ENCODE measurements at regions not wholly inside any gene's neighbourhood (a gene's known extent, or its start where the extent isn't known, plus 50 kb on each side); places are given as distances from the start of the nearest gene placed in this dataset.

DNA sequence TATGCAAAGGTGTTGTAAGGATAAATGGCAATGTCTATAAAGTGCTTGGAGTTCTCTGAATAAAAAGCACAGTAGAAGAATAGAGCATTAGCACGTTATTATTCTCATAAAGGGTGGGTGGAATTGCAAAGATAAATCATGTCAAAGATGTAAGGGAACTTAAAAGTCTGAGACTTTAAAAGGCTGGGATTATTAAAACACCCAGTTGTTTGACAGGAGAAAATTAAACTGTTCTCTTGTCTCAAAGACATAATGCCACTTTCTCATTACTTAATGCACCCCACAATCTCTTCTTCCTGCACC is 70.4 kb upstream of the PDE10A start:
- H3K4me3 Mint-ChIP-seq (ENCODE audit: low read depth), result no peak overlapping the region
- H3K36me3 Mint-ChIP-seq (ENCODE audit: insufficient read depth), result peaks cover 1% of the 10 kb centered on the region
- no peak overlapping the region for H3K27ac Mint-ChIP-seq
- DNase-seq (ENCODE audit: low spot score, unreplicated experiment), result no peak
- peaks cover 11% of the 10 kb centered on the region for H3K9me3 Mint-ChIP-seq (ENCODE audit: low read depth)
- TF ChIP-seq, protein P1, sequence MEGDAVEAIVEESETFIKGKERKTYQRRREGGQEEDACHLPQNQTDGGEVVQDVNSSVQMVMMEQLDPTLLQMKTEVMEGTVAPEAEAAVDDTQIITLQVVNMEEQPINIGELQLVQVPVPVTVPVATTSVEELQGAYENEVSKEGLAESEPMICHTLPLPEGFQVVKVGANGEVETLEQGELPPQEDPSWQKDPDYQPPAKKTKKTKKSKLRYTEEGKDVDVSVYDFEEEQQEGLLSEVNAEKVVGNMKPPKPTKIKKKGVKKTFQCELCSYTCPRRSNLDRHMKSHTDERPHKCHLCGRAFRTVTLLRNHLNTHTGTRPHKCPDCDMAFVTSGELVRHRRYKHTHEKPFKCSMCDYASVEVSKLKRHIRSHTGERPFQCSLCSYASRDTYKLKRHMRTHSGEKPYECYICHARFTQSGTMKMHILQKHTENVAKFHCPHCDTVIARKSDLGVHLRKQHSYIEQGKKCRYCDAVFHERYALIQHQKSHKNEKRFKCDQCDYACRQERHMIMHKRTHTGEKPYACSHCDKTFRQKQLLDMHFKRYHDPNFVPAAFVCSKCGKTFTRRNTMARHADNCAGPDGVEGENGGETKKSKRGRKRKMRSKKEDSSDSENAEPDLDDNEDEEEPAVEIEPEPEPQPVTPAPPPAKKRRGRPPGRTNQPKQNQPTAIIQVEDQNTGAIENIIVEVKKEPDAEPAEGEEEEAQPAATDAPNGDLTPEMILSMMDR (IDR thresholded peaks at IDR 0.05; ENCODE audit: unreplicated experiment), result no peak
- H3K4me1 Mint-ChIP-seq (ENCODE audit: low read depth), result no peaks in the 10 kb centered on the region
- peaks cover 11% of the 10 kb centered on the region for H3K27me3 Mint-ChIP-seq

DNA sequence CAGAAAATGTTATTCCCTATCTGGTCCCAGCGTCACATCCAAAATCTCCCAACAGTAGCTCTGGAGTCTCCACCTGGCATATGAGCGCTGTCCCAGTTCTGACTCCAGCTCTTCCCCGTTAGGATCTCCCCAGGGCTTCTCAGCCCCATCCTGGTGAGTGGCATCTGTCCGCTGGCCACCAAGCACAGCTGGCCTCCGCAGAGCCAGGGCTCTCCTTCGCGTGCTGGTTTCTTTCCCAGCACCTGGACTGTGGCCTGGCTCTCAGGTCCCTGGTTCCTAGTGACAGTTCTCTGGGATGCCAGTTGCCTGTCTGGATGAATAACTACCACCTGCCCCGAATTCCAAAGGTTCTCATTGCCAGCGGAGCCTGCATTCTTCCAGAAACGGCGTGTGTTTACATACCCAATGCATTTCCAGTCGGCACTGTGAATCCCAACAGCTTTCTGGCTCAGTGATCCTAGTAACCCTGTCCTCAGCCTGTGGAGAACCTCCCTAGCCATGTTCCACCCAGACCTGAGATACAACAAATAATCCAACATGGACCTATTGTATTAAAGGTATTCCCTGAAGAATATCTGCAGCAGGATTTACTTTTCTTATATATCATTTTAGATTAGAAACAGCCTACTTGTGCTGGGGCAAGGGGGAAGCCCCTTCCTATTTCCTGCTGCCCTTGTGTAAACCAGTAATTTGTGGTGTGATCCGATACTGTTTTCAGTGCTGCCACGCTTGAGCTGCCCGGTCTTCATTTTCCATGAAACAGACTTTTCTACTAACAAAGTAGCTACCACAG is 69.9 kb upstream of the PDE10A start:
- Mint-ChIP-seq H3K4me1 (ENCODE audit: low read depth) (no peaks in the 10 kb centered on the region), H3K4me3 (ENCODE audit: low read depth) (no peak overlapping the region), H3K9me3 (ENCODE audit: low read depth) (peaks cover 11% of the 10 kb centered on the region), H3K36me3 (ENCODE audit: insufficient read depth) (peaks cover 1% of the 10 kb centered on the region), H3K27ac (no peak overlapping the region), H3K27me3 (peaks cover 11% of the 10 kb centered on the region)
- TF ChIP-seq, protein P1 (IDR thresholded peaks at IDR 0.05; ENCODE audit: unreplicated experiment), result no peak
- DNase-seq (ENCODE audit: low spot score, unreplicated experiment), result no peak

DNA sequence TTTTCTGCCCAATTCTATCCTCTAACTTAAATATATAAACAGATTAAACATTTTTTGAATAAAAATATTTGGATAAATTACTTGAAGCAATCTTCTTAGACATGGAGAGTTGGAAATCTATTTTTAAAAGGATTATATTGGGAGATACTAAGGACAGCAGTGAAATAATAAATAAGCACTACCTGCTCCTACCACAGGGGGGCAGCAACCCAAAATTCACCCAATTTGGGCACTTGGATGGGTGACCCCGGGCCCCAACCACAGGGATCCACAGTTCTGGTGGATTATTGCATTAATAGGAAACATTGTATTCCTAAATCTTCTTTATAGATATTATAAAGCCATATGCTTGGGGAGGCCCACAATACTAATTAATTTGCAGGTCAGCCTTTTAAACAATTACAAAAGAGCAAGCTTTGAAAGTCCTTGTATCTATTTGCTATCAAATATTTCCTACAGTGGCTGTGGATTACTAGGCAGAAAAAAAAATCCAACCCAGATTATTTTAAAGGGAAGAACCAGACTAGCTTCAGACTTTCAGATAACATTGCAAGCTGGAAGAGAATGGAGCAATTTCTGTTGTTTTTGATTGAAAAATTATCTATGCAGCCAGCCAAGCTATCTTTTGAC is 66.4 kb upstream of the PDE10A start:
- Mint-ChIP-seq H3K36me3 (ENCODE audit: insufficient read depth) (no peaks in the 10 kb centered on the region), H3K9me3 (ENCODE audit: low read depth) (no peaks in the 10 kb centered on the region), H3K27ac (no peak overlapping the region), H3K4me1 (ENCODE audit: low read depth) (peaks cover 3% of the 10 kb centered on the region), H3K27me3 (peaks cover 19% of the 10 kb centered on the region), H3K4me3 (ENCODE audit: low read depth) (no peak overlapping the region)
- DNase-seq (ENCODE audit: low spot score, unreplicated experiment), result no peak
- TF ChIP-seq, protein P1 (IDR thresholded peaks at IDR 0.05; ENCODE audit: unreplicated experiment), result peak; percentile 89

DNA sequence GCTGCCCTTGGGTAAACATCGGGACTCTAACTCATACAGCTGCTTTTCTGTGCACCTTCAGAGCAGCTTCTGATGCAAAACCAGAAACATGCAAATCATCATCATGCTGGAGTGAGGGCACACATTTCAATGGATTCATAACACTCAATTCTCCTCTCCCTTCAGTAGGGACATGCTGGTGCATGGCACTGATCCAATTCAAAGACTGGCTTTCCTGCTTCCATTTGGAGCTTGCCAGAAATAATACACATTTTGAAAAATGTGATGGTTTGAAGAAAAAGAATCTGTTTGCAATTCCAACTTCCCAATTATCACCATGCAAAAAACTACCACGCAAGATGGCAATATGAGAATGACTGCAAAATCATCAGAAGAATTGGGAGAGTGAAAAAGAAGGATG is 65.2 kb upstream of the PDE10A start:
- H3K4me1 Mint-ChIP-seq (ENCODE audit: low read depth), result peaks cover 3% of the 10 kb centered on the region
- TF ChIP-seq, protein P1 (IDR thresholded peaks at IDR 0.05; ENCODE audit: unreplicated experiment), result no peak

DNA sequence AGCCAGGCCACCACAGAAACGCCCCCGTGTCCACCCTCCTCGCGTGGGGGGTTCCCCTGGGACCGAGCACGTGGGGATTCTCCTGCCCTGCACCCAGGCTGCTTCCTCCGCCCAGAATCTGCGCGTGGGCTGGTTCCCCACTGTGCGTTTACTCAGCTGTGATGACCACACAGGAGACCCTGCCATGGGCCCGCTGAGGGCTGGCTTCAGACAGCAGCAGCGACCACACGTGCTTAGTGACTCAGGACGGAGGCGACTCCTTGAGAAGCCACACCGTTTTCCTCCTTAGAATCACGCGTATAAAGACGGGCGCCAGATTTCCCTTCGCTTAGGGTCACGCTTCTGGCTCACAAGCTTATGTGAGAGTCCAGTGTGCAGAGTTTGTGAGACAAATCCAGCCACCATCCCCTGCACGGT is 63.9 kb upstream of the PDE10A start:
- Mint-ChIP-seq H3K4me3 (ENCODE audit: low read depth) (no peak overlapping the region), H3K4me1 (ENCODE audit: low read depth) (peaks cover 3% of the 10 kb centered on the region), H3K36me3 (ENCODE audit: insufficient read depth) (no peaks in the 10 kb centered on the region), H3K27ac (no peak overlapping the region), H3K27me3 (peaks cover 16% of the 10 kb centered on the region), H3K9me3 (ENCODE audit: low read depth) (no peaks in the 10 kb centered on the region)
- no peak for DNase-seq (ENCODE audit: low spot score, unreplicated experiment)
- TF ChIP-seq, protein P1 (IDR thresholded peaks at IDR 0.05; ENCODE audit: unreplicated experiment), result no peak

More for the DNA sequence above, 65.2 kb upstream of the PDE10A start:
- Mint-ChIP-seq H3K27me3 (peaks cover 19% of the 10 kb centered on the region), H3K4me3 (ENCODE audit: low read depth) (no peak overlapping the region), H3K9me3 (ENCODE audit: low read depth) (no peaks in the 10 kb centered on the region), H3K27ac (no peak overlapping the region), H3K36me3 (ENCODE audit: insufficient read depth) (no peaks in the 10 kb centered on the region)
- DNase-seq (ENCODE audit: low spot score, unreplicated experiment), result no peak
